Esophagus squamous epithelium (tissue), 5 donors: ENCODE measurements at regions not wholly inside any gene's neighbourhood (a gene's known extent, or its start where the extent isn't known, plus 50 kb on each side); places are given as distances from the start of the nearest gene placed in this dataset.

ENCODE experiments used
- DNase-seq: peaks from one replicate; lab custom pipeline; 2025; lab: John Stamatoyannopoulos, UW
- H3K27ac ChIP-seq, 4 donors: fragments of 200-600 bp; sonication (generic); one replicate each; pipeline ENCODE4 v1.5.1; 2016 to 2019; ENCODE audit warnings: mild to moderate bottlenecking in 1 of 4
- H3K27me3 ChIP-seq, 4 donors: fragments of 200-600 bp; sonication (generic); 1 replicate in 3 of 4; 2 replicates in 1 of 4; pipeline versions ENCODE4 v1.5.1 to v1.6.0; 2017 to 2021; ENCODE audit warnings: antibody characterized with exemption in 1 of 4
- H3K36me3 ChIP-seq, 3 donors: fragments of 200-600 bp; sonication (generic); one replicate each; pipeline ENCODE4 v1.5.1; 2016 to 2019
- H3K4me1 ChIP-seq, 3 donors: fragments of 200-600 bp; sonication (generic); one replicate each; pipeline ENCODE4 v1.5.1; 2017 to 2019
- H3K4me3 ChIP-seq, 4 donors: fragments of 200-600 bp; sonication (generic); 1 replicate in 3 of 4; 2 replicates in 1 of 4; pipeline ENCODE4 v1.5.1; 2016 to 2019; ENCODE audit warnings: mild to moderate bottlenecking in 2 of 4, moderate library complexity in 1 of 4
- H3K9me3 ChIP-seq, 3 donors: fragments of 200-600 bp; sonication (generic); one replicate each; pipeline ENCODE4 v1.5.1; 2016 to 2019
- POLR2A ChIP-seq, 4 donors: fragments of 450-650 bp; IDR thresholded peaks; one replicate each; pipeline ENCODE4 v1.6.1; 2017; ENCODE audit warnings: antibody characterized with exemption in 4 of 4, mild to moderate bottlenecking in 4 of 4, moderate library complexity in 3 of 4
- WGBS, 2 donors: methylation state at CpG; one replicate each; pipeline ENCODE4 v1.1.5; 2018; 5-methylcytosine and 5-hydroxymethylcytosine counted together
- intact Hi-C: fragments of 100-400 bp; cut with DNase I; formaldehyde crosslinking; loops from one replicate; pipeline ENCODE4 v1.15.0; 2022
- small RNA-seq, 4 donors: library from RNA; depleted of rRNA; stranded (forward); fragments of <200 nt; gene quantifications; one replicate each; pipeline ENCODE3, GENCODE V24; 2016
- TF ChIP-seq, protein P1 (sequence below), 6 experiments: fragments of 450-650 bp in 4 of 6; fragments of 200-600 bp in 2 of 6; sonication (generic) in 2 of 6; IDR thresholded peaks; one replicate each; pipeline ENCODE4 v1.5.1; 2016 to 2019; ENCODE audit warnings: antibody characterized with exemption in 6 of 6, mild to moderate bottlenecking in 4 of 6, moderate library complexity in 4 of 6
- donor health status: DM: yes; HTN: yes; CAD: no.

DNA sequence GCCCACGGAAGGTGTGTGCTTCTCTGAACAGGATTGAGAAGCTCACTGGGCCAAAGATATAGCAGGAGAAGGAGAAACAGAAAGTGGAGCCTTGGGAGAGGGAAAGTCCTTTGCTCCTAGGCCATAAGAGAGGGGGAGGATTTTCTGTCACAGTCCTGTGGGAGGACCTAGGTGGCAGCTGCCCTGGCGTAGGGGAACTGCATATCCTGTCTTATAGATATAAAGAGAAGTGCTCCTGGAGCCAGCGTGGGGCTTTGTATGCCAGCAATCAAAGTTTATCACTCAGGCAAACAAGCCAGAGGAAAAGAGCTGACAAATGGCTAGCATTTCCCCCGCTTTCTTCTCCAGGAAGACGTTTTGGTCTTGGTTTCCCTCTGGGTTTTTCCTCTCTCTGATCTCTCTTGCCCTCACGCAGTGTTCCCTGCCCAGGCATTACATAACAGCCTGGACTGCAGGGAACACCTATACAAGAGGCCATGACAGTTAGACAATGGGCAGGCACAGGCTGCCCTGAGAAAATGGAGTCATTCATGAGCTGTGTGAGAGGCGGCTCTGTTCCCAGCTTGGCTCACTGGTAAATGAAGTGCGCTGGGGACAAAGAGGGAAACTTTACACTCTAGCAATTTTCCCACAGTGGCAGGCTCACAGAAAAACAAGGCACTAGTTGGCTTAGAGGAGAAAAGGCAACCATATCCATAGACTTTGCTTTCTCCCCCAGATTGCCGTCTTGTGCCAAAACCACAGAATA is 52.5 kb upstream of the ZNF648 start:
- intact Hi-C loops: no loop called here
- H3K36me3 ChIP-seq: no peaks in the 10 kb centered on the region
- no peak for DNase-seq
- H3K4me1 ChIP-seq: peaks cover 0 to 24% (median 0%) of the 10 kb centered on the region in 3 donors
- no peaks in the 10 kb centered on the region for H3K9me3 ChIP-seq
- H3K4me3 ChIP-seq: no peak overlapping the region
- peaks cover 0 to 6% (median 0%) of the 10 kb centered on the region in 4 donors for H3K27me3 ChIP-seq
- TF ChIP-seq, protein P1, sequence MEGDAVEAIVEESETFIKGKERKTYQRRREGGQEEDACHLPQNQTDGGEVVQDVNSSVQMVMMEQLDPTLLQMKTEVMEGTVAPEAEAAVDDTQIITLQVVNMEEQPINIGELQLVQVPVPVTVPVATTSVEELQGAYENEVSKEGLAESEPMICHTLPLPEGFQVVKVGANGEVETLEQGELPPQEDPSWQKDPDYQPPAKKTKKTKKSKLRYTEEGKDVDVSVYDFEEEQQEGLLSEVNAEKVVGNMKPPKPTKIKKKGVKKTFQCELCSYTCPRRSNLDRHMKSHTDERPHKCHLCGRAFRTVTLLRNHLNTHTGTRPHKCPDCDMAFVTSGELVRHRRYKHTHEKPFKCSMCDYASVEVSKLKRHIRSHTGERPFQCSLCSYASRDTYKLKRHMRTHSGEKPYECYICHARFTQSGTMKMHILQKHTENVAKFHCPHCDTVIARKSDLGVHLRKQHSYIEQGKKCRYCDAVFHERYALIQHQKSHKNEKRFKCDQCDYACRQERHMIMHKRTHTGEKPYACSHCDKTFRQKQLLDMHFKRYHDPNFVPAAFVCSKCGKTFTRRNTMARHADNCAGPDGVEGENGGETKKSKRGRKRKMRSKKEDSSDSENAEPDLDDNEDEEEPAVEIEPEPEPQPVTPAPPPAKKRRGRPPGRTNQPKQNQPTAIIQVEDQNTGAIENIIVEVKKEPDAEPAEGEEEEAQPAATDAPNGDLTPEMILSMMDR (IDR thresholded peaks at IDR 0.05): no peak
- no peak for TF ChIP-seq POLR2A (IDR thresholded peaks at IDR 0.05)
- peak overlapping the region in 2 of 4 donors; percentile 25 to 44 for H3K27ac ChIP-seq
- WGBS, 2 donors: 56 to 66% methylated on average over 9 of the region's 9 CpGs

DNA sequence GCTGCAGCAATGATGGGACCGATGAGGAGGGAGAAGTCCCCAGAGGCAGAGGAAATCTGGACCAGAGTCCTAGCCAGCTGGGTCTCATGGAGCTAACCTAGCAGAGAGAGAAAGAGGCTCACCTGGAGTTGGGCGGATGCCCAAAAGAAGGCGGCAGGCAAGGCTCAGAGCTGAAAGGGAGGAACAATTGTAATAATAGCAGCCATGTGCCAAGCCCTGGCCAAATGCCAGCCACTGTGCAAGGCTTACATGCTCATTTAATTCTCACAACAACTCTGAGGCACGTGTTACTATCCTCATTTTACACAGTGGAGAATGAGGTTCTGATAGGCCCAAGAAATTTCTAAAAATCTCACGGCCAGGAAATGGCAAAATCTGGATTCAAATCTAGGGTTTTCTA is 50.0 kb upstream of the ZNF648 start:
- no peaks in the 10 kb centered on the region for H3K9me3 ChIP-seq
- intact Hi-C loops: no loop called here
- H3K27me3 ChIP-seq: peaks cover 0 to 6% (median 0%) of the 10 kb centered on the region in 4 donors
- TF ChIP-seq, protein P1 (IDR thresholded peaks at IDR 0.05): no peak
- TF ChIP-seq POLR2A (IDR thresholded peaks at IDR 0.05): no peak
- no peak for DNase-seq
- no peak overlapping the region for H3K27ac ChIP-seq
- no peaks in the 10 kb centered on the region for H3K36me3 ChIP-seq
- H3K4me1 ChIP-seq: peaks cover 0 to 24% (median 0%) of the 10 kb centered on the region in 3 donors
- 30 to 46% methylated on average over 5 of the region's 5 CpGs for WGBS, 2 donors
- no peak overlapping the region for H3K4me3 ChIP-seq

Small RNA genes in the stretch of these regions (small RNA-seq; reads per million reads assigned to genes)
- 0 reads per million in 4 donors for gene RNU6-152P
